ENCODE measurements at regions not wholly inside any gene's neighbourhood (a gene's known extent, or its start where the extent isn't known, plus 50 kb on each side); places are given as distances from the start of the nearest gene placed in this dataset.
"Not testable (repeated sequence)": the region's sequence is repeated elsewhere in the genome, so short reads cannot be mapped to it uniquely, and the experiment has no call there.

- Histone ChIP-seq H3K36me3 (ENCODE audit: insufficient read depth, insufficient read length, low read length) (no peaks in the 10 kb centered on the region), H3K9me3 (ENCODE audit: insufficient read depth, low read length) (no peaks in the 10 kb centered on the region), H3K4me3 (ENCODE audit: insufficient read length, low read depth) (no peak overlapping the region), H3K4me1 (ENCODE audit: insufficient read depth, insufficient read length) (no peaks in the 10 kb centered on the region), H3K27me3 (ENCODE audit: insufficient read depth, insufficient read length) (no peaks in the 10 kb centered on the region), H3K9ac (ENCODE audit: insufficient read length, low read depth) (no peak overlapping the region)
- TF ChIP-seq SUZ12 (IDR thresholded peaks at IDR 0.05; ENCODE audit: extremely low read depth, insufficient read depth, insufficient read length) (no peak), ZNF274 (IDR thresholded peaks at IDR 0.05; ENCODE audit: low read depth, low read length) (no peak), YY1 (IDR thresholded peaks at IDR 0.05; ENCODE audit: insufficient read depth, insufficient read length) (no peak)
- DNase-seq (ENCODE audit: low read depth, low spot score), result no peak
Observed at GRCh38 chr1:100597061-100597741, 59.3 kb downstream of the GPR88 start.

- H3K4me3 ChIP-seq (ENCODE audit: insufficient read length, low read depth), result no peak overlapping the region
Observed at GRCh38 chr1:100597784-100598183, 59.8 kb downstream of the GPR88 start.

GRCh38 chr1:100600377-100600776 is 62.4 kb downstream of the GPR88 start:
- H3K4me1 ChIP-seq (ENCODE audit: insufficient read depth, insufficient read length); H3K9ac ChIP-seq (ENCODE audit: insufficient read length, low read depth); H3K27me3 ChIP-seq (ENCODE audit: insufficient read depth, insufficient read length); H3K4me3 ChIP-seq (ENCODE audit: insufficient read length, low read depth); DNase-seq (ENCODE audit: low read depth, low spot score); H3K36me3 ChIP-seq (ENCODE audit: insufficient read depth, insufficient read length, low read length): not testable (repeated sequence)
- peaks cover 12% of the 10 kb centered on the region; the same call in 1 of the 2 replicates for H3K9me3 ChIP-seq (ENCODE audit: insufficient read depth, low read length)

More at GRCh38 chr1:100597784-100598183, 59.8 kb downstream of the GPR88 start:
- H3K4me1 ChIP-seq (ENCODE audit: insufficient read depth, insufficient read length), result no peaks in the 10 kb centered on the region
- H3K36me3 ChIP-seq (ENCODE audit: insufficient read depth, insufficient read length, low read length), result no peaks in the 10 kb centered on the region
- H3K9me3 ChIP-seq (ENCODE audit: insufficient read depth, low read length), result no peaks in the 10 kb centered on the region
- H3K27me3 ChIP-seq (ENCODE audit: insufficient read depth, insufficient read length), result no peaks in the 10 kb centered on the region
- H3K9ac ChIP-seq (ENCODE audit: insufficient read length, low read depth), result no peak overlapping the region
- no peak for DNase-seq (ENCODE audit: low read depth, low spot score)
- TF ChIP-seq SUZ12 (IDR thresholded peaks at IDR 0.05; ENCODE audit: extremely low read depth, insufficient read depth, insufficient read length) (no peak), ZNF274 (IDR thresholded peaks at IDR 0.05; ENCODE audit: low read depth, low read length) (no peak), YY1 (IDR thresholded peaks at IDR 0.05; ENCODE audit: insufficient read depth, insufficient read length) (no peak)

GRCh38 chr1:100602028-100602427 is 64.1 kb downstream of the GPR88 start:
- H3K9me3 ChIP-seq (ENCODE audit: insufficient read depth, low read length), result peaks cover 12% of the 10 kb centered on the region; the same call in 1 of the 2 replicates
- not testable (repeated sequence) for H3K4me1 ChIP-seq (ENCODE audit: insufficient read depth, insufficient read length); H3K9ac ChIP-seq (ENCODE audit: insufficient read length, low read depth); H3K4me3 ChIP-seq (ENCODE audit: insufficient read length, low read depth); H3K36me3 ChIP-seq (ENCODE audit: insufficient read depth, insufficient read length, low read length); DNase-seq (ENCODE audit: low read depth, low spot score); H3K27me3 ChIP-seq (ENCODE audit: insufficient read depth, insufficient read length)

- no peaks in the 10 kb centered on the region for H3K27me3 ChIP-seq (ENCODE audit: insufficient read depth, insufficient read length)
- no peak for DNase-seq (ENCODE audit: low read depth, low spot score)
- no peak overlapping the region for H3K9ac ChIP-seq (ENCODE audit: insufficient read length, low read depth)
- no peaks in the 10 kb centered on the region for H3K4me1 ChIP-seq (ENCODE audit: insufficient read depth, insufficient read length)
- peaks cover 12% of the 10 kb centered on the region; the same call in 1 of the 2 replicates for H3K9me3 ChIP-seq (ENCODE audit: insufficient read depth, low read length)
- H3K36me3 ChIP-seq (ENCODE audit: insufficient read depth, insufficient read length, low read length), result no peaks in the 10 kb centered on the region
- H3K4me3 ChIP-seq (ENCODE audit: insufficient read length, low read depth), result no peak overlapping the region
- TF ChIP-seq YY1 (IDR thresholded peaks at IDR 0.05; ENCODE audit: insufficient read depth, insufficient read length) (no peak), ZNF274 (IDR thresholded peaks at IDR 0.05; ENCODE audit: low read depth, low read length) (no peak), SUZ12 (IDR thresholded peaks at IDR 0.05; ENCODE audit: extremely low read depth, insufficient read depth, insufficient read length) (no peak)
Observed at GRCh38 chr1:100604372-100604771, 66.4 kb downstream of the GPR88 start.

GRCh38 chr1:100606438-100606837 is 68.5 kb downstream of the GPR88 start:
- H3K9ac ChIP-seq (ENCODE audit: insufficient read length, low read depth), result no peak overlapping the region
- peaks cover 12% of the 10 kb centered on the region; the same call in 1 of the 2 replicates for H3K9me3 ChIP-seq (ENCODE audit: insufficient read depth, low read length)
- no peaks in the 10 kb centered on the region for H3K4me1 ChIP-seq (ENCODE audit: insufficient read depth, insufficient read length)
- TF ChIP-seq ZNF274 (IDR thresholded peaks at IDR 0.05; ENCODE audit: low read depth, low read length), result no peak
- TF ChIP-seq SUZ12 (IDR thresholded peaks at IDR 0.05; ENCODE audit: extremely low read depth, insufficient read depth, insufficient read length), result no peak
- TF ChIP-seq YY1 (IDR thresholded peaks at IDR 0.05; ENCODE audit: insufficient read depth, insufficient read length), result no peak
- no peaks in the 10 kb centered on the region for H3K27me3 ChIP-seq (ENCODE audit: insufficient read depth, insufficient read length)
- no peak for DNase-seq (ENCODE audit: low read depth, low spot score)
- H3K4me3 ChIP-seq (ENCODE audit: insufficient read length, low read depth), result no peak overlapping the region
- no peaks in the 10 kb centered on the region for H3K36me3 ChIP-seq (ENCODE audit: insufficient read depth, insufficient read length, low read length)

- no peaks in the 10 kb centered on the region for H3K27me3 ChIP-seq (ENCODE audit: insufficient read depth, insufficient read length)
- TF ChIP-seq YY1 (IDR thresholded peaks at IDR 0.05; ENCODE audit: insufficient read depth, insufficient read length), result no peak
- no peak for TF ChIP-seq SUZ12 (IDR thresholded peaks at IDR 0.05; ENCODE audit: extremely low read depth, insufficient read depth, insufficient read length)
- TF ChIP-seq ZNF274 (IDR thresholded peaks at IDR 0.05; ENCODE audit: low read depth, low read length), result no peak
- no peak for DNase-seq (ENCODE audit: low read depth, low spot score)
- peaks cover 12% of the 10 kb centered on the region; the same call in 1 of the 2 replicates for H3K9me3 ChIP-seq (ENCODE audit: insufficient read depth, low read length)
- H3K9ac ChIP-seq (ENCODE audit: insufficient read length, low read depth), result no peak overlapping the region
- no peak overlapping the region for H3K4me3 ChIP-seq (ENCODE audit: insufficient read length, low read depth)
- no peaks in the 10 kb centered on the region for H3K4me1 ChIP-seq (ENCODE audit: insufficient read depth, insufficient read length)
- H3K36me3 ChIP-seq (ENCODE audit: insufficient read depth, insufficient read length, low read length), result no peaks in the 10 kb centered on the region
Observed at GRCh38 chr1:100607628-100608240, 69.8 kb downstream of the GPR88 start.
